ENCODE measurements at regions not wholly inside any gene's neighbourhood (a gene's known extent, or its start where the extent isn't known, plus 50 kb on each side); places are given as distances from the start of the nearest gene placed in this dataset.

DNA sequence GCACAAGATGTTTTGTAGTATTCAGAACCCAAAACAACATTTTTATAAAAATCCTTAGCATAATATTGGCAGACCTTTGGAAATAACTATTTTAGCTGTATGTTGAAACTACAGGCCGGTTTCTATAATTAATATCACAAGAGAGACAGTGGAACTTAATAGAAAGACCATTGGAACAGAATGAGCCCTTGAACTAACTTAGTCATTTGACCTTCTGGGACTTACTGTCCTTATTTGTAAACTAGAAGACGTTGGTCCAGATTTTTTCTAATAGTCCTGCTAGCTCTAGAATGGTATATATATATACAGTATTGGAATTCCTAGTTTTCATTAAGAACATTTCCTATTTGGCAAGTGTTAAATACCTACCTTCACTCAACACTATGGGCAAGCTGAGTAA, 69.5 kb upstream of the ALDH1A1 start:
- Histone ChIP-seq H3K9me2 (ENCODE audit: insufficient read depth, low read length) (no peaks in the 10 kb centered on the region), H3K4me1 (ENCODE audit: insufficient read depth, low read length, poor library complexity, severe bottlenecking) (peaks cover 11% of the 10 kb centered on the region), H3K27ac (ENCODE audit: low read depth, low read length, poor library complexity, severe bottlenecking) (no peak overlapping the region), H2AFZ (ENCODE audit: low read length) (no peak overlapping the region), H3K4me3 (ENCODE audit: low read depth, low read length, poor library complexity, severe bottlenecking) (no peak overlapping the region), H4K20me1 (ENCODE audit: insufficient read depth, low read length) (no peaks in the 10 kb centered on the region), H3K36me3 (ENCODE audit: insufficient read depth, low read length) (no peaks in the 10 kb centered on the region), H3K4me2 (ENCODE audit: low read length) (no peak overlapping the region), H3K79me2 (ENCODE audit: insufficient read depth, low read depth, low read length) (no peaks in the 10 kb centered on the region), H3K9me3 (ENCODE audit: low read length) (0 out of 2 replicates have a peak, but pooled peaks cover 5% of the 10 kb centered on the region)
- no peak for DNase-seq (ENCODE audit: low spot score)
- CTCF ChIA-PET (ENCODE audit: unreplicated experiment): no interaction called here
- TF ChIP-seq EZH2phosphoT487 (IDR thresholded peaks at IDR 0.05; ENCODE audit: borderline replicate concordance, low read depth, low read length): no peak
- TF ChIP-seq, protein P1, sequence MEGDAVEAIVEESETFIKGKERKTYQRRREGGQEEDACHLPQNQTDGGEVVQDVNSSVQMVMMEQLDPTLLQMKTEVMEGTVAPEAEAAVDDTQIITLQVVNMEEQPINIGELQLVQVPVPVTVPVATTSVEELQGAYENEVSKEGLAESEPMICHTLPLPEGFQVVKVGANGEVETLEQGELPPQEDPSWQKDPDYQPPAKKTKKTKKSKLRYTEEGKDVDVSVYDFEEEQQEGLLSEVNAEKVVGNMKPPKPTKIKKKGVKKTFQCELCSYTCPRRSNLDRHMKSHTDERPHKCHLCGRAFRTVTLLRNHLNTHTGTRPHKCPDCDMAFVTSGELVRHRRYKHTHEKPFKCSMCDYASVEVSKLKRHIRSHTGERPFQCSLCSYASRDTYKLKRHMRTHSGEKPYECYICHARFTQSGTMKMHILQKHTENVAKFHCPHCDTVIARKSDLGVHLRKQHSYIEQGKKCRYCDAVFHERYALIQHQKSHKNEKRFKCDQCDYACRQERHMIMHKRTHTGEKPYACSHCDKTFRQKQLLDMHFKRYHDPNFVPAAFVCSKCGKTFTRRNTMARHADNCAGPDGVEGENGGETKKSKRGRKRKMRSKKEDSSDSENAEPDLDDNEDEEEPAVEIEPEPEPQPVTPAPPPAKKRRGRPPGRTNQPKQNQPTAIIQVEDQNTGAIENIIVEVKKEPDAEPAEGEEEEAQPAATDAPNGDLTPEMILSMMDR (conservative IDR thresholded peaks at IDR 0.05; ENCODE audit: low read length): no peak
- BruUV-seq (replicated peaks): no TSS peak
- intact Hi-C loops (cut with micrococcal nuclease; ENCODE audit: unreplicated experiment): no loop called here
- POLR2A ChIA-PET: interaction anchor here (0.7 kb wide), 1 partner anchor 220 kb away, joined by 3 read pairs; no protein-coding TSS in a partner anchor

DNA sequence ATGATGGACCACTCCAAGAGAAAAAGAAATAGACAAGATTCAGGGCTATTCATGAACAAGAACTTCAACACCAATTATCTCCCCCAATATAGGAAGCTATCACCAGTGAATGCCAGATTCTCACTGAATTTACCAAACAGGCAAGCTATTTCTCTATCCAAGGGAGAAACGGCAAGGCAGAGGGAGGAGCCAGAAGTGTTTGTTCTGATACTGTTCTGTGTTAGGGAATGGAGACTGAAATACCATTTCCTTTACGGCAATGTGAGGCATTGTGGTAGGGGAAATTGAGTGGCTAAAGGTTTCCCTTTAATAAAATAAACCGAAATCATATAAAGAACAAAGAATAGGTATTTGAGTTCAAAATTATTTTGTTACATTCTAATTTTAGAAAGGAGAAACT, 68.0 kb upstream of the ALDH1A1 start:
- H3K9me2 ChIP-seq (ENCODE audit: insufficient read depth, low read length): no peaks in the 10 kb centered on the region
- no peak for DNase-seq (ENCODE audit: low spot score)
- intact Hi-C loops (cut with micrococcal nuclease; ENCODE audit: unreplicated experiment): no loop called here
- H3K36me3 ChIP-seq (ENCODE audit: insufficient read depth, low read length): no peaks in the 10 kb centered on the region
- TF ChIP-seq, protein P1 (conservative IDR thresholded peaks at IDR 0.05; ENCODE audit: low read length): no peak
- no peak for TF ChIP-seq EZH2phosphoT487 (IDR thresholded peaks at IDR 0.05; ENCODE audit: borderline replicate concordance, low read depth, low read length)
- H3K79me2 ChIP-seq (ENCODE audit: insufficient read depth, low read depth, low read length): no peaks in the 10 kb centered on the region
- no peak overlapping the region for H2AFZ ChIP-seq (ENCODE audit: low read length)
- no peaks in the 10 kb centered on the region for H3K4me1 ChIP-seq (ENCODE audit: insufficient read depth, low read length, poor library complexity, severe bottlenecking)
- ChIA-PET POLR2A (interaction anchor here (1.1 kb wide), 1 partner anchor 12 kb away, joined by 3 read pairs; no protein-coding TSS in a partner anchor), CTCF (ENCODE audit: unreplicated experiment) (no interaction called here)
- no peaks in the 10 kb centered on the region for H4K20me1 ChIP-seq (ENCODE audit: insufficient read depth, low read length)
- 0 out of 2 replicates have a peak, but pooled peaks cover 5% of the 10 kb centered on the region for H3K9me3 ChIP-seq (ENCODE audit: low read length)
- no peak overlapping the region for H3K4me3 ChIP-seq (ENCODE audit: low read depth, low read length, poor library complexity, severe bottlenecking)
- H3K27ac ChIP-seq (ENCODE audit: low read depth, low read length, poor library complexity, severe bottlenecking): no peak overlapping the region
- no peak overlapping the region for H3K4me2 ChIP-seq (ENCODE audit: low read length)
- no TSS peak for BruUV-seq (replicated peaks)

DNA sequence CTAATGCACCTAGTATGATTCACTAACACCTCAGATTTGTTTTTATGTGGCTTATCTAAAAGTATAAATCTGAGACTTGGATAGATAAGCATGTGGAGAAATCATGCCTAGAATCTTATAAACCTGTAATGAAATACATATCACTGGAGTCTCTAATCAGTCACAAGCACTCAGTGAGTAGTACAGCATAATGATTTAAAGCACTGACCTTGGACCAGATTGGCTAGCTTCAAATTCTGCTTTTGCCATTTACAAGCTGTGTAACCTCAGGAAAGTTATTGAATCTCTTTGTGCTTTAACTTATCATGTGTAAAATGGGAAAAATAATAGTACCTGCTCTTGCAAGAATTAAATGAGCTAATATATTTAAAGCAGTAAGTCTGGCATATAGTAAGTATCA, 61.2 kb upstream of the ALDH1A1 start:
- no peak for DNase-seq (ENCODE audit: low spot score)
- CTCF ChIA-PET (ENCODE audit: unreplicated experiment): no interaction called here
- 0 out of 2 replicates have a peak, but pooled peaks cover 5% of the 10 kb centered on the region for H3K9me3 ChIP-seq (ENCODE audit: low read length)
- no peak overlapping the region for H3K27ac ChIP-seq (ENCODE audit: low read depth, low read length, poor library complexity, severe bottlenecking)
- no peaks in the 10 kb centered on the region for H3K4me1 ChIP-seq (ENCODE audit: insufficient read depth, low read length, poor library complexity, severe bottlenecking)
- no peaks in the 10 kb centered on the region for H4K20me1 ChIP-seq (ENCODE audit: insufficient read depth, low read length)
- TF ChIP-seq, protein P1 (conservative IDR thresholded peaks at IDR 0.05; ENCODE audit: low read length): no peak
- no peak for TF ChIP-seq EZH2phosphoT487 (IDR thresholded peaks at IDR 0.05; ENCODE audit: borderline replicate concordance, low read depth, low read length)
- POLR2A ChIA-PET: interaction anchor here (1.0 to 1.5 kb wide), 2 partner anchors 12 to 24 kb away, joined by 3 to 4 read pairs; no protein-coding TSS in a partner anchor
- no peaks in the 10 kb centered on the region for H3K79me2 ChIP-seq (ENCODE audit: insufficient read depth, low read depth, low read length)
- no peak overlapping the region for H2AFZ ChIP-seq (ENCODE audit: low read length)
- H3K9me2 ChIP-seq (ENCODE audit: insufficient read depth, low read length): no peaks in the 10 kb centered on the region
- no TSS peak for BruUV-seq (replicated peaks)
- no peak overlapping the region for H3K4me3 ChIP-seq (ENCODE audit: low read depth, low read length, poor library complexity, severe bottlenecking)
- intact Hi-C loops (cut with micrococcal nuclease; ENCODE audit: unreplicated experiment): no loop called here
- H3K36me3 ChIP-seq (ENCODE audit: insufficient read depth, low read length): no peaks in the 10 kb centered on the region
- no peak overlapping the region for H3K4me2 ChIP-seq (ENCODE audit: low read length)
